GM23248 (cell line): ENCODE measurements at regions not wholly inside any gene's neighbourhood (a gene's known extent, or its start where the extent isn't known, plus 50 kb on each side); places are given as distances from the start of the nearest gene placed in this dataset.

Experiments used
- DNase-seq: peaks from one replicate; pipeline ENCODE4 v3.0.0-alpha.2; 2015
- H2AFZ ChIP-seq: fragments of 200-600 bp; sonication (generic); 2 replicates; pipeline ENCODE4 v1.6.1; 2016; ENCODE audit warnings: antibody characterized with exemption
- H3F3A ChIP-seq: fragments of 200-600 bp; sonication (generic); 2 replicates; pipeline ENCODE4 v1.6.1; 2016; ENCODE audit warnings: mild to moderate bottlenecking, antibody characterized with exemption, mixed run types; ENCODE audit not compliant: insufficient read depth
- H3K27ac ChIP-seq: fragments of 200-600 bp; sonication (generic); 2 replicates; pipeline ENCODE4 v1.5.1; 2016; ENCODE audit warnings: mild to moderate bottlenecking
- H3K27me3 ChIP-seq: fragments of 200-600 bp; sonication (generic); replicated peaks from 2 replicates; pipeline ENCODE4 v1.6.1; 2016; ENCODE audit warnings: mild to moderate bottlenecking; ENCODE audit not compliant: insufficient read depth
- H3K36me3 ChIP-seq: fragments of 200-600 bp; sonication (generic); 2 replicates; pipeline ENCODE4 v1.6.1; 2016; ENCODE audit warnings: low read depth, mild to moderate bottlenecking
- H3K4me1 ChIP-seq: fragments of 200-600 bp; sonication (generic); 2 replicates; pipeline ENCODE4 v1.6.1; 2016; ENCODE audit warnings: mild to moderate bottlenecking; ENCODE audit not compliant: insufficient read depth
- H3K4me2 ChIP-seq: fragments of 200-600 bp; sonication (generic); one replicate; pipeline ENCODE4 v1.6.1; 2016; ENCODE audit warnings: mild to moderate bottlenecking; ENCODE audit not compliant: unreplicated experiment
- H3K4me3 ChIP-seq: fragments of 200-600 bp; sonication (generic); 2 replicates; pipeline ENCODE4 v1.5.1; 2016; ENCODE audit warnings: mild to moderate bottlenecking
- H3K79me2 ChIP-seq: fragments of 200-600 bp; sonication (generic); 2 replicates; pipeline ENCODE4 v1.6.1; 2016; ENCODE audit warnings: mild to moderate bottlenecking; ENCODE audit not compliant: insufficient read depth
- H3K9ac ChIP-seq: fragments of 200-600 bp; sonication (generic); 2 replicates; pipeline ENCODE4 v1.6.1; 2016; ENCODE audit warnings: mild to moderate bottlenecking
- H3K9me2 ChIP-seq: fragments of 200-600 bp; sonication (generic); 2 replicates; pipeline ENCODE4 v1.6.1; 2016; ENCODE audit warnings: mixed run types, mild to moderate bottlenecking, moderate library complexity; ENCODE audit not compliant: insufficient read depth
- H3K9me3 ChIP-seq: fragments of 200-600 bp; sonication (generic); one replicate; pipeline ENCODE4 v1.6.1; 2017; ENCODE audit warnings: low read depth
- H4K20me1 ChIP-seq: fragments of 200-600 bp; sonication (generic); 2 replicates; pipeline ENCODE4 v1.6.0; 2016; ENCODE audit not compliant: insufficient read depth
- EZH2 ChIP-seq: fragments of 200-600 bp; sonication (generic); IDR thresholded peaks from 2 replicates; pipeline ENCODE4 v1.6.1; 2018; ENCODE audit warnings: antibody characterized with exemption, mild to moderate bottlenecking; ENCODE audit not compliant: insufficient read depth, poor library complexity, severe bottlenecking
- EZH2phosphoT487 ChIP-seq: fragments of 200-600 bp; sonication (generic); IDR thresholded peaks from 2 replicates; pipeline ENCODE4 v1.6.1; 2018; ENCODE audit warnings: antibody characterized with exemption, moderate library complexity, mild to moderate bottlenecking, low read depth; ENCODE audit not compliant: insufficient read depth
- WGBS, 2 experiments: methylation state at CpG; one replicate each; pipeline ENCODE4 v1.1.6; 2015 to 2017; ENCODE audit warnings: low lambda C conversion rate in 2 of 2, low coverage in 1 of 2; ENCODE audit errors: missing lambda C conversion rate in 2 of 2; 5-methylcytosine and 5-hydroxymethylcytosine counted together
- in situ Hi-C: fragments of 300-500 bp; cut with MboI; formaldehyde crosslinking; loops from 2 replicates; pipeline ENCODE4 v1.15.0; 2020

GRCh38 chr3:193840111-193840641 lies 247.2 kb downstream of the OPA1 start:
- Histone ChIP-seq H3K9me2 (no peaks in the 10 kb centered on the region), H3F3A (no peaks in the 10 kb centered on the region), H3K4me1 (no peaks in the 10 kb centered on the region), H3K79me2 (no peaks in the 10 kb centered on the region), H3K27ac (no peak overlapping the region), H3K4me2 (no peak overlapping the region), H3K36me3 (no peaks in the 10 kb centered on the region), H3K9ac (no peak overlapping the region), H4K20me1 (no peaks in the 10 kb centered on the region), H3K4me3 (no peak overlapping the region), H3K27me3 (peaks cover 54% of the 10 kb centered on the region), H3K9me3 (no peaks in the 10 kb centered on the region), H2AFZ (no peak overlapping the region)
- TF ChIP-seq EZH2 (no peak), EZH2phosphoT487 (no peak)
- 90 to 95% methylated on average over 2 of the region's 2 CpGs for WGBS, 2 experiments
- in situ Hi-C loops = no loop called here
- DNase-seq = no peak

GRCh38 chr3:193841581-193841980 lies 248.6 kb downstream of the OPA1 start:
- H3K79me2 ChIP-seq = no peaks in the 10 kb centered on the region
- H3K9me2 ChIP-seq = no peaks in the 10 kb centered on the region
- H3K27ac ChIP-seq = no peak overlapping the region
- H3K4me1 ChIP-seq = no peaks in the 10 kb centered on the region
- H3K9me3 ChIP-seq = no peaks in the 10 kb centered on the region
- H3F3A ChIP-seq = no peaks in the 10 kb centered on the region
- 16 to 17% methylated on average over 4 of the region's 4 CpGs for WGBS, 2 experiments
- no peak for TF ChIP-seq EZH2phosphoT487
- TF ChIP-seq EZH2 = no peak
- in situ Hi-C loops = no loop called here
- H3K9ac ChIP-seq = no peak overlapping the region
- H3K4me3 ChIP-seq = no peak overlapping the region
- no peak for DNase-seq
- no peaks in the 10 kb centered on the region for H3K36me3 ChIP-seq
- H3K4me2 ChIP-seq = no peak overlapping the region
- H4K20me1 ChIP-seq = no peaks in the 10 kb centered on the region
- H3K27me3 ChIP-seq = peaks cover 60% of the 10 kb centered on the region
- no peak overlapping the region for H2AFZ ChIP-seq

GRCh38 chr3:193842029-193842798 lies 249.2 kb downstream of the OPA1 start:
- Histone ChIP-seq H3K9me2 (no peaks in the 10 kb centered on the region), H3K36me3 (no peaks in the 10 kb centered on the region), H3K9ac (no peak overlapping the region), H3K9me3 (no peaks in the 10 kb centered on the region), H3K27ac (no peak overlapping the region), H3F3A (no peaks in the 10 kb centered on the region), H4K20me1 (no peaks in the 10 kb centered on the region), H3K4me1 (no peaks in the 10 kb centered on the region), H3K4me2 (no peak overlapping the region), H3K27me3 (peaks cover 54% of the 10 kb centered on the region), H3K79me2 (no peaks in the 10 kb centered on the region), H2AFZ (no peak overlapping the region), H3K4me3 (no peak overlapping the region)
- in situ Hi-C loops = no loop called here
- no peak for DNase-seq
- TF ChIP-seq EZH2phosphoT487 = no peak
- 9% methylated on average over 16 of the region's 16 CpGs for WGBS, 2 experiments

GRCh38 chr3:193842832-193843473 lies 249.9 kb downstream of the OPA1 start:
- H3K9ac ChIP-seq = no peak overlapping the region

More at GRCh38 chr3:193842832-193843473, 249.9 kb downstream of the OPA1 start:
- Histone ChIP-seq H3K79me2 (no peaks in the 10 kb centered on the region), H3K27ac (no peak overlapping the region), H3K9me3 (no peaks in the 10 kb centered on the region), H3K4me3 (no peak overlapping the region), H3K27me3 (peaks cover 53% of the 10 kb centered on the region), H3F3A (no peaks in the 10 kb centered on the region), H2AFZ (no peak overlapping the region), H3K9me2 (no peaks in the 10 kb centered on the region), H3K4me2 (no peak overlapping the region), H4K20me1 (no peaks in the 10 kb centered on the region), H3K36me3 (no peaks in the 10 kb centered on the region), H3K4me1 (no peaks in the 10 kb centered on the region)
- DNase-seq = no peak
- TF ChIP-seq EZH2phosphoT487 = no peak
- no peak for TF ChIP-seq EZH2
- WGBS, 2 experiments = 37 to 40% methylated on average over 12 to 13 of the region's 13 CpGs
- in situ Hi-C loops = no loop called here
